PC-3 (cell line): ENCODE measurements at regions not wholly inside any gene's neighbourhood (a gene's known extent, or its start where the extent isn't known, plus 50 kb on each side); places are given as distances from the start of the nearest gene placed in this dataset.

Source experiments
- ATAC-seq: fragments of 200-7000 bp; cut with Tn5 transposase; 2 replicates; pipeline ENCODE4 v1.9.1; 2020; ENCODE audit warnings: mild to moderate bottlenecking, moderate library complexity
- BruUV-seq: library from RNA; stranded (reverse); fragments of 400-500 nt; replicated peaks from 2 replicates; lab custom pipeline; 2021; lab: Mats Ljungman, UMichigan
- CTCF ChIA-PET: fragments of 300-600 bp; sonication (Branson Sonifier 250); formaldehyde crosslinking; loops from one replicate; lab custom pipeline; 2022; ENCODE audit warnings: antibody characterized with exemption; lab: Charles Lee
- POLR2A ChIA-PET: fragments of 300-600 bp; sonication (Branson Sonifier 250); formaldehyde crosslinking; loops from one replicate; lab custom pipeline; 2022; ENCODE audit warnings: antibody characterized with exemption; ENCODE audit not compliant: unreplicated experiment; lab: Charles Lee
- DNase-seq: peaks from one replicate; pipeline ENCODE4 v3.0.0-alpha.2; 2015
- H2AFZ ChIP-seq: fragments of 300-600 bp; sonication (generic); 2 replicates; pipeline ENCODE4 v1.6.0; 2016; ENCODE audit warnings: antibody characterized with exemption, low read length
- H3F3A ChIP-seq: fragments of 300-600 bp; sonication (generic); one replicate; pipeline ENCODE4 v1.6.0; 2017; ENCODE audit warnings: antibody characterized with exemption, low read length, control low read depth, mild to moderate bottlenecking; ENCODE audit not compliant: unreplicated experiment
- H3K27ac ChIP-seq: fragments of 300-600 bp; sonication (generic); 2 replicates; pipeline ENCODE4 v1.5.1; 2016; ENCODE audit warnings: mild to moderate bottlenecking, low read length
- H3K27me3 ChIP-seq: fragments of 300-600 bp; sonication (generic); 2 replicates; pipeline ENCODE4 v1.6.1; 2016; ENCODE audit warnings: low read length, mixed read lengths
- H3K36me3 ChIP-seq: fragments of 300-600 bp; sonication (generic); 2 replicates; pipeline ENCODE4 v1.6.1; 2016; ENCODE audit warnings: low read depth, mixed run types, low read length, mixed read lengths
- H3K4me1 ChIP-seq: fragments of 300-600 bp; sonication (generic); 2 replicates; pipeline ENCODE4 v1.5.1; 2016; ENCODE audit warnings: low read length; ENCODE audit not compliant: insufficient read depth
- H3K4me2 ChIP-seq: fragments of 300-600 bp; sonication (generic); 2 replicates; pipeline ENCODE4 v1.6.0; 2016; ENCODE audit warnings: low read length
- H3K4me3 ChIP-seq: fragments of 300-600 bp; sonication (generic); 2 replicates; pipeline ENCODE4 v1.5.1; 2016; ENCODE audit warnings: mild to moderate bottlenecking, low read length, mixed read lengths
- H3K79me2 ChIP-seq: fragments of 300-600 bp; sonication (generic); 2 replicates; pipeline ENCODE4 v1.6.1; 2017; ENCODE audit warnings: low read length, mixed read lengths
- H3K9ac ChIP-seq: fragments of 300-600 bp; sonication (generic); 2 replicates; pipeline ENCODE4 v1.6.0; 2016; ENCODE audit warnings: mild to moderate bottlenecking, low read length
- H3K9me2 ChIP-seq: fragments of 300-600 bp; sonication (generic); replicated peaks from 2 replicates; pipeline ENCODE4 v1.6.1; 2016; ENCODE audit warnings: mixed run types, low read length, mixed read lengths
- H3K9me3 ChIP-seq: fragments of 300-600 bp; sonication (generic); 2 replicates; pipeline ENCODE4 v1.6.1; 2016; ENCODE audit warnings: low read length, mixed read lengths
- H4K20me1 ChIP-seq: fragments of 300-600 bp; sonication (generic); 2 replicates; pipeline ENCODE4 v1.6.1; 2016; ENCODE audit warnings: low read length, mixed read lengths
- EZH2 ChIP-seq: fragments of 300-600 bp; sonication (generic); IDR thresholded peaks from one replicate; pipeline ENCODE4 v1.6.1; 2017; ENCODE audit warnings: antibody characterized with exemption, mild to moderate bottlenecking, low read length; ENCODE audit not compliant: unreplicated experiment
- EZH2phosphoT487 ChIP-seq: fragments of 300-600 bp; sonication (generic); IDR thresholded peaks from 2 replicates; pipeline ENCODE4 v1.6.1; 2018; ENCODE audit warnings: mild to moderate bottlenecking, antibody characterized with exemption, low read length, borderline replicate concordance
- intact Hi-C: fragments of 100-400 bp; cut with micrococcal nuclease; formaldehyde crosslinking; loops from 2 replicates; pipeline ENCODE4 v1.9.0; 2023
- TF ChIP-seq, protein P1 (sequence below): fragments of 300-600 bp; sonication (generic); conservative IDR thresholded peaks from 2 replicates; pipeline ENCODE4 v1.5.1; 2017; ENCODE audit warnings: antibody characterized with exemption, low read depth, mild to moderate bottlenecking, low read length

GRCh38 chr14:100439781-100440180 lies 116.6 kb downstream of the SLC25A47 start:
- DNase-seq (peak; percentile 44), ATAC-seq (peak; percentile 32)
- TF ChIP-seq EZH2phosphoT487 (no peak), EZH2 (no peak)
- TF ChIP-seq, protein P1, sequence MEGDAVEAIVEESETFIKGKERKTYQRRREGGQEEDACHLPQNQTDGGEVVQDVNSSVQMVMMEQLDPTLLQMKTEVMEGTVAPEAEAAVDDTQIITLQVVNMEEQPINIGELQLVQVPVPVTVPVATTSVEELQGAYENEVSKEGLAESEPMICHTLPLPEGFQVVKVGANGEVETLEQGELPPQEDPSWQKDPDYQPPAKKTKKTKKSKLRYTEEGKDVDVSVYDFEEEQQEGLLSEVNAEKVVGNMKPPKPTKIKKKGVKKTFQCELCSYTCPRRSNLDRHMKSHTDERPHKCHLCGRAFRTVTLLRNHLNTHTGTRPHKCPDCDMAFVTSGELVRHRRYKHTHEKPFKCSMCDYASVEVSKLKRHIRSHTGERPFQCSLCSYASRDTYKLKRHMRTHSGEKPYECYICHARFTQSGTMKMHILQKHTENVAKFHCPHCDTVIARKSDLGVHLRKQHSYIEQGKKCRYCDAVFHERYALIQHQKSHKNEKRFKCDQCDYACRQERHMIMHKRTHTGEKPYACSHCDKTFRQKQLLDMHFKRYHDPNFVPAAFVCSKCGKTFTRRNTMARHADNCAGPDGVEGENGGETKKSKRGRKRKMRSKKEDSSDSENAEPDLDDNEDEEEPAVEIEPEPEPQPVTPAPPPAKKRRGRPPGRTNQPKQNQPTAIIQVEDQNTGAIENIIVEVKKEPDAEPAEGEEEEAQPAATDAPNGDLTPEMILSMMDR, result no peak
- Histone ChIP-seq H3K4me2 (peak overlapping the region; percentile 68), H3F3A (no peaks in the 10 kb centered on the region), H3K27me3 (no peaks in the 10 kb centered on the region), H3K9ac (peak overlapping the region; percentile 57), H3K4me1 (peaks cover 48% of the 10 kb centered on the region), H3K4me3 (peak overlapping the region; percentile 21; the same call in 1 of the 2 replicates), H2AFZ (peak overlapping the region; percentile 41), H3K27ac (peak overlapping the region; percentile 79), H3K9me2 (no peaks in the 10 kb centered on the region), H3K36me3 (no peaks in the 10 kb centered on the region), H3K79me2 (no peaks in the 10 kb centered on the region), H3K9me3 (no peaks in the 10 kb centered on the region), H4K20me1 (no peaks in the 10 kb centered on the region)
- no TSS peak for BruUV-seq
- intact Hi-C loops, result loop anchor here (1.0 kb wide), 5 partner anchors 22 to 206 kb away; no protein-coding TSS in a partner anchor
- POLR2A ChIA-PET, result interaction anchor here (0.6 to 0.9 kb wide), 2 partner anchors 18 to 36 kb away, joined by 3 to 4 read pairs; no protein-coding TSS in a partner anchor
- CTCF ChIA-PET, result interaction anchor here (0.5 to 2.5 kb wide), 14 partner anchors 15 to 270 kb away, joined by 3 to 42 read pairs (median 6); no protein-coding TSS in a partner anchor

DNA sequence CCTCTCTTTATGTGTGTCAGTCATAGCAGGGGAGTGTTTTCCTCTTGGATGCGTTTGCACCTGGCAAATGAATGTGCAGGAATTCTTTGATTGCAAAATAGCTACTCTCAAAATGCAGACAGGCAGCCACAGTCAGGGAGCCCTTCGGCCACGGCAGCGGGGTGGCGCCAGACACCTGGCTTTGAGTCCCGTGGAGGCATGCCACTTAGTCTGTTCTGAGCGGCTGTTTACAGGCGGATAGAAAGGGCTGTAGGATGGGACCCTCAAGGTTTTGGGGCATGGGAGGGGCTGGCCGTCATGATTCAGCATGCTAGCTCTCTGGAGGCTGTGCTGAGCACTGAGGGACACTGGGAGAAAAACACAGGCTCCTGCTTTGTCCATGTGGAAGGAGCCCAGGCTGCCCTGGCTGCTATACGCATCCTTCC lies 117.1 kb downstream of the SLC25A47 start:
- Histone ChIP-seq H3K9me2 (no peaks in the 10 kb centered on the region), H2AFZ (peak overlapping the region; percentile 41), H3K9ac (peak overlapping the region; percentile 57), H3K4me1 (peaks cover 48% of the 10 kb centered on the region), H4K20me1 (no peaks in the 10 kb centered on the region), H3K4me3 (peak overlapping the region; percentile 21; the same call in 1 of the 2 replicates), H3K79me2 (no peaks in the 10 kb centered on the region), H3K9me3 (no peaks in the 10 kb centered on the region), H3K36me3 (no peaks in the 10 kb centered on the region), H3K27ac (peak overlapping the region; percentile 79), H3K27me3 (no peaks in the 10 kb centered on the region), H3K4me2 (peak overlapping the region; percentile 68), H3F3A (no peaks in the 10 kb centered on the region)
- ChIA-PET POLR2A (interaction anchor here (0.9 kb wide), 1 partner anchor 36 kb away, joined by 4 read pairs; no protein-coding TSS in a partner anchor), CTCF (interaction anchor here (0.6 to 2.5 kb wide), 13 partner anchors 15 to 253 kb away, joined by 3 to 42 read pairs (median 6); no protein-coding TSS in a partner anchor)
- DNase-seq (peak; percentile 87), ATAC-seq (peak; percentile 69)
- no TSS peak for BruUV-seq
- TF ChIP-seq, protein P1, result peak; percentile 96
- TF ChIP-seq EZH2 (no peak), EZH2phosphoT487 (no peak)
- intact Hi-C loops, result loop anchor here (1.0 kb wide), 2 partner anchors 23 to 205 kb away; no protein-coding TSS in a partner anchor

- H4K20me1 ChIP-seq, result no peaks in the 10 kb centered on the region
- H3K27ac ChIP-seq, result peak overlapping the region; percentile 79
- H3K4me1 ChIP-seq, result peaks cover 48% of the 10 kb centered on the region
- H2AFZ ChIP-seq, result no peak overlapping the region
- H3K9me2 ChIP-seq, result no peaks in the 10 kb centered on the region
- no peak overlapping the region for H3K4me3 ChIP-seq
- ATAC-seq (no peak), DNase-seq (no peak)
- no TSS peak for BruUV-seq
- intact Hi-C loops, result loop anchor here (1.0 kb wide), 2 partner anchors 23 to 205 kb away; no protein-coding TSS in a partner anchor
- CTCF ChIA-PET, result interaction anchor here (0.6 to 2.5 kb wide), 7 partner anchors 16 to 214 kb away, joined by 3 to 42 read pairs (median 15); no protein-coding TSS in a partner anchor
- POLR2A ChIA-PET, result no interaction called here
- H3K36me3 ChIP-seq, result no peaks in the 10 kb centered on the region
- H3K4me2 ChIP-seq, result peak overlapping the region; percentile 68
- no peak overlapping the region for H3K9ac ChIP-seq
- TF ChIP-seq EZH2phosphoT487 (no peak), EZH2 (no peak)
- no peaks in the 10 kb centered on the region for H3K9me3 ChIP-seq
- H3F3A ChIP-seq, result no peaks in the 10 kb centered on the region
- no peaks in the 10 kb centered on the region for H3K27me3 ChIP-seq
- no peaks in the 10 kb centered on the region for H3K79me2 ChIP-seq
These were observed 117.6 kb downstream of the SLC25A47 start for GRCh38 chr14:100440758-100441203.
